ENCODE measurements at regions not wholly inside any gene's neighbourhood (a gene's known extent, or its start where the extent isn't known, plus 50 kb on each side); places are given as distances from the start of the nearest gene placed in this dataset.

- H3K4me3 ChIP-seq (ENCODE audit: low read depth, low read length, poor library complexity, severe bottlenecking) = no peak overlapping the region
- H3K4me1 ChIP-seq (ENCODE audit: insufficient read depth, low read length, poor library complexity, severe bottlenecking) = no peaks in the 10 kb centered on the region
- no peaks in the 10 kb centered on the region for H3K9me2 ChIP-seq (ENCODE audit: insufficient read depth, low read length)
- H3K4me2 ChIP-seq (ENCODE audit: low read length) = no peak overlapping the region
- no peaks in the 10 kb centered on the region for H3K9me3 ChIP-seq (ENCODE audit: low read length)
- H2AFZ ChIP-seq (ENCODE audit: low read length) = no peak overlapping the region
- H4K20me1 ChIP-seq (ENCODE audit: insufficient read depth, low read length) = no peaks in the 10 kb centered on the region
- CTCF ChIA-PET (ENCODE audit: unreplicated experiment) = no interaction called here
- no peaks in the 10 kb centered on the region for H3K79me2 ChIP-seq (ENCODE audit: insufficient read depth, low read depth, low read length)
- BruUV-seq (replicated peaks) = no TSS peak
- no peaks in the 10 kb centered on the region for H3K36me3 ChIP-seq (ENCODE audit: insufficient read depth, low read length)
- intact Hi-C loops (cut with micrococcal nuclease; ENCODE audit: unreplicated experiment) = no loop called here
- no peak overlapping the region for H3K27ac ChIP-seq (ENCODE audit: low read depth, low read length, poor library complexity, severe bottlenecking)
- POLR2A ChIA-PET = no interaction called here
- no peak for DNase-seq (ENCODE audit: low spot score)
- TF ChIP-seq CTCF (conservative IDR thresholded peaks at IDR 0.05; ENCODE audit: low read length) (no peak), EZH2phosphoT487 (IDR thresholded peaks at IDR 0.05; ENCODE audit: borderline replicate concordance, low read depth, low read length) (no peak)
These were observed 172.6 kb upstream of the RSPO3 start for GRCh38 chr6:126945812-126946360.

- POLR2A ChIA-PET = no interaction called here
- Histone ChIP-seq H3K9me2 (ENCODE audit: insufficient read depth, low read length) (no peaks in the 10 kb centered on the region), H4K20me1 (ENCODE audit: insufficient read depth, low read length) (no peaks in the 10 kb centered on the region), H3K4me3 (ENCODE audit: low read depth, low read length, poor library complexity, severe bottlenecking) (no peak overlapping the region), H3K9me3 (ENCODE audit: low read length) (no peaks in the 10 kb centered on the region), H2AFZ (ENCODE audit: low read length) (no peak overlapping the region), H3K4me1 (ENCODE audit: insufficient read depth, low read length, poor library complexity, severe bottlenecking) (no peaks in the 10 kb centered on the region), H3K36me3 (ENCODE audit: insufficient read depth, low read length) (no peaks in the 10 kb centered on the region), H3K4me2 (ENCODE audit: low read length) (no peak overlapping the region), H3K27ac (ENCODE audit: low read depth, low read length, poor library complexity, severe bottlenecking) (no peak overlapping the region), H3K79me2 (ENCODE audit: insufficient read depth, low read depth, low read length) (no peaks in the 10 kb centered on the region)
- TF ChIP-seq EZH2phosphoT487 (IDR thresholded peaks at IDR 0.05; ENCODE audit: borderline replicate concordance, low read depth, low read length) = no peak
- no peak for TF ChIP-seq CTCF (conservative IDR thresholded peaks at IDR 0.05; ENCODE audit: low read length)
- CTCF ChIA-PET (ENCODE audit: unreplicated experiment) = no interaction called here
- no peak for DNase-seq (ENCODE audit: low spot score)
- no TSS peak for BruUV-seq (replicated peaks)
- intact Hi-C loops (cut with micrococcal nuclease; ENCODE audit: unreplicated experiment) = no loop called here
These were observed 171.4 kb upstream of the RSPO3 start for GRCh38 chr6:126947070-126947469.

- H3K9me2 ChIP-seq (ENCODE audit: insufficient read depth, low read length) = no peaks in the 10 kb centered on the region
- no peaks in the 10 kb centered on the region for H3K36me3 ChIP-seq (ENCODE audit: insufficient read depth, low read length)
- POLR2A ChIA-PET = no interaction called here
- H2AFZ ChIP-seq (ENCODE audit: low read length) = no peak overlapping the region
- intact Hi-C loops (cut with micrococcal nuclease; ENCODE audit: unreplicated experiment) = no loop called here
- CTCF ChIA-PET (ENCODE audit: unreplicated experiment) = no interaction called here
- no TSS peak for BruUV-seq (replicated peaks)
- no peaks in the 10 kb centered on the region for H3K4me1 ChIP-seq (ENCODE audit: insufficient read depth, low read length, poor library complexity, severe bottlenecking)
- no peak for DNase-seq (ENCODE audit: low spot score)
- H3K27ac ChIP-seq (ENCODE audit: low read depth, low read length, poor library complexity, severe bottlenecking) = no peak overlapping the region
- no peaks in the 10 kb centered on the region for H4K20me1 ChIP-seq (ENCODE audit: insufficient read depth, low read length)
- TF ChIP-seq CTCF (conservative IDR thresholded peaks at IDR 0.05; ENCODE audit: low read length) (no peak), EZH2phosphoT487 (IDR thresholded peaks at IDR 0.05; ENCODE audit: borderline replicate concordance, low read depth, low read length) (no peak)
- no peak overlapping the region for H3K4me2 ChIP-seq (ENCODE audit: low read length)
- H3K9me3 ChIP-seq (ENCODE audit: low read length) = no peaks in the 10 kb centered on the region
- H3K79me2 ChIP-seq (ENCODE audit: insufficient read depth, low read depth, low read length) = no peaks in the 10 kb centered on the region
- no peak overlapping the region for H3K4me3 ChIP-seq (ENCODE audit: low read depth, low read length, poor library complexity, severe bottlenecking)
These were observed 168.7 kb upstream of the RSPO3 start for GRCh38 chr6:126949786-126950185.
